MM.1S (cell line): ENCODE measurements at regions not wholly inside any gene's neighbourhood (a gene's known extent, or its start where the extent isn't known, plus 50 kb on each side); places are given as distances from the start of the nearest gene placed in this dataset.

Source experiments
- EZH2 ChIP-seq: fragments of 300-600 bp; sonication (generic); optimal IDR thresholded peaks from 2 replicates; pipeline ENCODE3; 2017; ENCODE audit warnings: low read depth, mild to moderate bottlenecking, antibody characterized with exemption, low read length, mixed read lengths
- TF ChIP-seq, protein P1 (sequence below): fragments of 300-600 bp; sonication (generic); IDR thresholded peaks from 2 replicates; pipeline ENCODE4 v1.5.1; 2016; ENCODE audit warnings: antibody characterized with exemption, low read length, mixed read lengths

DNA sequence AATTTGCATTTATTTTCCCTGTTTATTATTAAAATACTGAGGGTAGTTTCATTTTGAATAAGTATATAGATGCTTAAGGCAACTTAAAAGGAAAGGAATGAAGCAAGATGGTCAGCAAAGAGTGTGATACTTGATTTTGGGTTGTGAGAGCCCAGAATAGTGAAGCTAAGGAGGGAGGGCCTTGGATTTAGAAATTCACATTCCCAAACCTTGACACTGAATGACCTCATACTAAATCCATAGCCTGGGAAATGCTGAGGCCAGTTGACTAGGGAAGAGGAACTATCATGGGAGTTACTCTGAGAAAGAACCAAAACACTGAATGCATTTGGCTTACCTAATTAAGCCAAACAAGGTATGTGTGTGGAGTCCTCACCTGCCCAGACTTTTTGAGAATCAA, 292.5 kb downstream of the SPATA31D1 start:
- TF ChIP-seq, protein P1, sequence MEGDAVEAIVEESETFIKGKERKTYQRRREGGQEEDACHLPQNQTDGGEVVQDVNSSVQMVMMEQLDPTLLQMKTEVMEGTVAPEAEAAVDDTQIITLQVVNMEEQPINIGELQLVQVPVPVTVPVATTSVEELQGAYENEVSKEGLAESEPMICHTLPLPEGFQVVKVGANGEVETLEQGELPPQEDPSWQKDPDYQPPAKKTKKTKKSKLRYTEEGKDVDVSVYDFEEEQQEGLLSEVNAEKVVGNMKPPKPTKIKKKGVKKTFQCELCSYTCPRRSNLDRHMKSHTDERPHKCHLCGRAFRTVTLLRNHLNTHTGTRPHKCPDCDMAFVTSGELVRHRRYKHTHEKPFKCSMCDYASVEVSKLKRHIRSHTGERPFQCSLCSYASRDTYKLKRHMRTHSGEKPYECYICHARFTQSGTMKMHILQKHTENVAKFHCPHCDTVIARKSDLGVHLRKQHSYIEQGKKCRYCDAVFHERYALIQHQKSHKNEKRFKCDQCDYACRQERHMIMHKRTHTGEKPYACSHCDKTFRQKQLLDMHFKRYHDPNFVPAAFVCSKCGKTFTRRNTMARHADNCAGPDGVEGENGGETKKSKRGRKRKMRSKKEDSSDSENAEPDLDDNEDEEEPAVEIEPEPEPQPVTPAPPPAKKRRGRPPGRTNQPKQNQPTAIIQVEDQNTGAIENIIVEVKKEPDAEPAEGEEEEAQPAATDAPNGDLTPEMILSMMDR: no peak
- TF ChIP-seq EZH2: no peak
